ENCODE measurements at regions not wholly inside any gene's neighbourhood (a gene's known extent, or its start where the extent isn't known, plus 50 kb on each side); places are given as distances from the start of the nearest gene placed in this dataset.

GRCh38 chr5:101425339-101425859, 522.3 kb upstream of the ST8SIA4 start:
- no peak for TF ChIP-seq CTCF (IDR thresholded peaks at IDR 0.05)
- no peak for TF ChIP-seq POLR2A (IDR thresholded peaks at IDR 0.05)

Measured in adrenal gland (tissue), 5 donors.